A673 (cell line): ENCODE measurements at regions not wholly inside any gene's neighbourhood (a gene's known extent, or its start where the extent isn't known, plus 50 kb on each side); places are given as distances from the start of the nearest gene placed in this dataset.

ENCODE experiments used
- BruUV-seq: library from RNA; stranded (reverse); fragments of 400-500 nt; replicated peaks from 2 replicates; lab custom pipeline; 2021; lab: Mats Ljungman, UMichigan
- CTCF ChIA-PET: fragments of 300-600 bp; sonication (Branson Sonifier 250); formaldehyde crosslinking; loops from one replicate; lab custom pipeline; 2022; ENCODE audit warnings: antibody characterized with exemption; lab: Charles Lee
- POLR2A ChIA-PET: fragments of 300-600 bp; sonication (Branson Sonifier 250); formaldehyde crosslinking; loops from one replicate; lab custom pipeline; 2022; ENCODE audit warnings: antibody characterized with exemption; ENCODE audit not compliant: low non-redundant PET; lab: Charles Lee
- DNase-seq: peaks from one replicate; pipeline ENCODE4 v3.0.0-alpha.2; 2015; ENCODE audit warnings: low spot score
- H3K27ac ChIP-seq: fragments of 200-600 bp; sonication (generic); 2 replicates; pipeline ENCODE4 v1.5.1; 2016; ENCODE audit warnings: mixed run types, low read depth, mild to moderate bottlenecking, mixed read lengths, antibody characterized with exemption, low read length; ENCODE audit not compliant: poor library complexity, severe bottlenecking
- H3K27me3 ChIP-seq: fragments of 200-600 bp; sonication (generic); replicated peaks from 2 replicates; pipeline ENCODE4 v1.6.1; 2017; ENCODE audit warnings: mixed run types, low read depth, mild to moderate bottlenecking, mixed read lengths, antibody characterized with exemption, low read length; ENCODE audit not compliant: insufficient read depth, poor library complexity
- H3K36me3 ChIP-seq: fragments of 200-600 bp; sonication (generic); 2 replicates; pipeline ENCODE4 v1.6.1; 2016; ENCODE audit warnings: mixed run types, mild to moderate bottlenecking, mixed read lengths, antibody characterized with exemption, low read length; ENCODE audit not compliant: insufficient read depth, poor library complexity, severe bottlenecking
- H3K4me1 ChIP-seq: fragments of 200-600 bp; sonication (generic); 2 replicates; pipeline ENCODE4 v1.6.1; 2017; ENCODE audit warnings: mixed run types, mild to moderate bottlenecking, mixed read lengths, antibody characterized with exemption, low read length; ENCODE audit not compliant: insufficient read depth, poor library complexity, severe bottlenecking
- H3K4me3 ChIP-seq: fragments of 200-600 bp; sonication (generic); 2 replicates; pipeline ENCODE4 v1.5.1; 2016; ENCODE audit warnings: low read depth, mixed run types, mild to moderate bottlenecking, mixed read lengths, low read length; ENCODE audit not compliant: poor library complexity, severe bottlenecking
- H3K9me3 ChIP-seq: fragments of 200-600 bp; sonication (generic); 2 replicates; pipeline ENCODE4 v1.6.1; 2016; ENCODE audit warnings: mixed run types, low read depth, mild to moderate bottlenecking, mixed read lengths, antibody characterized with exemption, low read length; ENCODE audit not compliant: poor library complexity, severe bottlenecking
- CTCF ChIP-seq: fragments of 300-800, 200-600 bp; sonication (generic); conservative IDR thresholded peaks from 2 replicates; pipeline ENCODE4 v1.5.1; 2017; ENCODE audit warnings: low read depth, mild to moderate bottlenecking, antibody characterized with exemption, low read length, moderate library complexity, mixed read lengths
- EZH2 ChIP-seq: fragments of 200-600 bp; sonication (generic); IDR thresholded peaks from 2 replicates; pipeline ENCODE4 v1.6.1; 2017; ENCODE audit warnings: borderline replicate concordance, low read depth, mild to moderate bottlenecking, mixed read lengths, antibody characterized with exemption, low read length; ENCODE audit not compliant: poor library complexity, severe bottlenecking
- intact Hi-C: fragments of 100-400 bp; cut with micrococcal nuclease; formaldehyde crosslinking; loops from one replicate; pipeline ENCODE4 v1.10.0; 2022; ENCODE audit not compliant: unreplicated experiment

GRCh38 chr17:73773702-73774101 lies 129.5 kb upstream of the SDK2 start:
- Histone ChIP-seq H3K4me1 (no peaks in the 10 kb centered on the region), H3K36me3 (no peaks in the 10 kb centered on the region), H3K27me3 (peaks cover 6% of the 10 kb centered on the region), H3K27ac (no peak overlapping the region), H3K4me3 (no peak overlapping the region), H3K9me3 (no peaks in the 10 kb centered on the region)
- TF ChIP-seq EZH2 (no peak), CTCF (no peak)
- no TSS peak for BruUV-seq
- CTCF ChIA-PET: no interaction called here
- POLR2A ChIA-PET: no interaction called here
- intact Hi-C loops: no loop called here
- no peak for DNase-seq

GRCh38 chr17:73774852-73775251 lies 130.6 kb upstream of the SDK2 start:
- no peak overlapping the region for H3K4me3 ChIP-seq
- no peak overlapping the region for H3K27ac ChIP-seq
- ChIA-PET CTCF (no interaction called here), POLR2A (no interaction called here)
- H3K9me3 ChIP-seq: no peaks in the 10 kb centered on the region
- no peaks in the 10 kb centered on the region for H3K4me1 ChIP-seq
- H3K27me3 ChIP-seq: peaks cover 2% of the 10 kb centered on the region
- intact Hi-C loops: no loop called here
- no peak for DNase-seq
- no TSS peak for BruUV-seq
- no peaks in the 10 kb centered on the region for H3K36me3 ChIP-seq
- TF ChIP-seq EZH2 (no peak), CTCF (no peak)

- peaks cover 3% of the 10 kb centered on the region for H3K27me3 ChIP-seq
- ChIA-PET POLR2A (no interaction called here), CTCF (no interaction called here)
- H3K36me3 ChIP-seq: no peaks in the 10 kb centered on the region
- H3K9me3 ChIP-seq: no peaks in the 10 kb centered on the region
- no peak for DNase-seq
- H3K27ac ChIP-seq: no peak overlapping the region
- intact Hi-C loops: no loop called here
- no peak for TF ChIP-seq EZH2
- no peak for TF ChIP-seq CTCF
- no TSS peak for BruUV-seq
- no peaks in the 10 kb centered on the region for H3K4me1 ChIP-seq
- no peak overlapping the region for H3K4me3 ChIP-seq
Measured at GRCh38 chr17:73776351-73777130, 132.3 kb upstream of the SDK2 start.
